Thyroid gland (tissue), 4 donors: ENCODE measurements at regions not wholly inside any gene's neighbourhood (a gene's known extent, or its start where the extent isn't known, plus 50 kb on each side); places are given as distances from the start of the nearest gene placed in this dataset.

Experiments used
- POLR2A ChIP-seq, 2 donors: fragments of 450-650 bp; IDR thresholded peaks; one replicate each; pipeline ENCODE4 v1.6.1; 2017; ENCODE audit warnings: antibody characterized with exemption in 2 of 2, mild to moderate bottlenecking in 2 of 2, moderate library complexity in 1 of 2
- TF ChIP-seq, protein P1 (sequence below), 6 experiments: fragments of 200-600 bp in 3 of 6; fragments of 450-650 bp in 3 of 6; sonication (generic) in 3 of 6; IDR thresholded peaks; one replicate each; pipeline ENCODE4 v1.5.1; 2016 to 2019; ENCODE audit warnings: antibody characterized with exemption in 6 of 6, mild to moderate bottlenecking in 2 of 6, inconsistent platforms in 1 of 6, moderate library complexity in 1 of 6

DNA sequence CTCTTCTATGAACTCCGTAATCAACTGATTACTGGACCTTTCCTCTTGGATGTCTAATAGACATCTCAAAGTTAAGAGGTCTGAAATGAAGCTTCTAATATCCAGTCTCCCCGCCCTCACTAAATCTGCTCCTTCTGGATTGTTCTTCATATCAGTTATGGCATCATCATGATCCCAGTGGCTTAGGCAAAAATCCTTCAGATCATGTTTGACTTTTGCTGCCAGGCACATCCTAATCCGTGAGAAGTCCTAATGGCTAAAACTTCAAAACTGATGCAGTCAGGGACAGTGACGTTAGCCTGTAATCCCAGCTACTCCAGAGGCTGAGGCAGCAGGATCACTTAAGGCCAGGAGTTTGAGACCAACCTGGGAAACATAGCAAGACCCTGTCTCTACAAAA, 55.1 kb upstream of the GUCY1A1 start:
- TF ChIP-seq, protein P1, sequence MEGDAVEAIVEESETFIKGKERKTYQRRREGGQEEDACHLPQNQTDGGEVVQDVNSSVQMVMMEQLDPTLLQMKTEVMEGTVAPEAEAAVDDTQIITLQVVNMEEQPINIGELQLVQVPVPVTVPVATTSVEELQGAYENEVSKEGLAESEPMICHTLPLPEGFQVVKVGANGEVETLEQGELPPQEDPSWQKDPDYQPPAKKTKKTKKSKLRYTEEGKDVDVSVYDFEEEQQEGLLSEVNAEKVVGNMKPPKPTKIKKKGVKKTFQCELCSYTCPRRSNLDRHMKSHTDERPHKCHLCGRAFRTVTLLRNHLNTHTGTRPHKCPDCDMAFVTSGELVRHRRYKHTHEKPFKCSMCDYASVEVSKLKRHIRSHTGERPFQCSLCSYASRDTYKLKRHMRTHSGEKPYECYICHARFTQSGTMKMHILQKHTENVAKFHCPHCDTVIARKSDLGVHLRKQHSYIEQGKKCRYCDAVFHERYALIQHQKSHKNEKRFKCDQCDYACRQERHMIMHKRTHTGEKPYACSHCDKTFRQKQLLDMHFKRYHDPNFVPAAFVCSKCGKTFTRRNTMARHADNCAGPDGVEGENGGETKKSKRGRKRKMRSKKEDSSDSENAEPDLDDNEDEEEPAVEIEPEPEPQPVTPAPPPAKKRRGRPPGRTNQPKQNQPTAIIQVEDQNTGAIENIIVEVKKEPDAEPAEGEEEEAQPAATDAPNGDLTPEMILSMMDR (IDR thresholded peaks at IDR 0.05), result no peak
- TF ChIP-seq POLR2A (IDR thresholded peaks at IDR 0.05), result no peak
